Smooth muscle cell (in vitro differentiated cells): ENCODE measurements at regions not wholly inside any gene's neighbourhood (a gene's known extent, or its start where the extent isn't known, plus 50 kb on each side); places are given as distances from the start of the nearest gene placed in this dataset.

Experiments used
- DNase-seq: peaks from one replicate; lab custom pipeline; 2025; ENCODE audit not compliant: unreplicated experiment; lab: John Stamatoyannopoulos, UW
- H2AFZ ChIP-seq: fragments of 200-600 bp; sonication (generic); 2 replicates; pipeline ENCODE4 v1.6.0; 2016; ENCODE audit warnings: antibody characterized with exemption, low read depth, mild to moderate bottlenecking
- H3F3A ChIP-seq: fragments of 200-600 bp; sonication (generic); 2 replicates; pipeline ENCODE4 v1.6.0; 2017; ENCODE audit warnings: antibody characterized with exemption, low read depth
- H3K27ac ChIP-seq: fragments of 200-600 bp; sonication (generic); 2 replicates; pipeline ENCODE4 v1.5.1; 2016; ENCODE audit warnings: low read depth, mild to moderate bottlenecking
- H3K27me3 ChIP-seq: fragments of 200-600 bp; sonication (generic); 2 replicates; pipeline ENCODE4 v1.6.1; 2016; ENCODE audit warnings: low read depth, mild to moderate bottlenecking
- H3K36me3 ChIP-seq: fragments of 200-600 bp; sonication (generic); 2 replicates; pipeline ENCODE4 v1.5.1; 2016; ENCODE audit warnings: low read depth
- H3K4me1 ChIP-seq: fragments of 200-600 bp; sonication (generic); 2 replicates; pipeline ENCODE4 v1.5.1; 2016; ENCODE audit warnings: low read depth
- H3K4me2 ChIP-seq: fragments of 200-600 bp; sonication (generic); 2 replicates; pipeline ENCODE4 v1.6.0; 2016; ENCODE audit warnings: mild to moderate bottlenecking
- H3K4me3 ChIP-seq: fragments of 200-600 bp; sonication (generic); 2 replicates; pipeline ENCODE4 v1.5.1; 2016; ENCODE audit warnings: mild to moderate bottlenecking
- H3K79me2 ChIP-seq: fragments of 200-600 bp; sonication (generic); 2 replicates; pipeline ENCODE4 v1.6.0; 2016; ENCODE audit warnings: low read depth, mild to moderate bottlenecking
- H3K9ac ChIP-seq: fragments of 200-600 bp; sonication (generic); 2 replicates; pipeline ENCODE4 v1.6.0; 2016; ENCODE audit warnings: low read depth
- H3K9me3 ChIP-seq: fragments of 200-600 bp; sonication (generic); replicated peaks from 2 replicates; pipeline ENCODE4 v1.5.1; 2016; ENCODE audit warnings: low read depth
- H4K20me1 ChIP-seq: fragments of 200-600 bp; sonication (generic); 2 replicates; pipeline ENCODE4 v1.6.0; 2016; ENCODE audit warnings: low read depth
- WGBS: methylation state at CpG from one replicate; pipeline ENCODE4 v1.1.7; 2016; ENCODE audit warnings: low lambda C conversion rate; 5-methylcytosine and 5-hydroxymethylcytosine counted together
- TF ChIP-seq, protein P1 (sequence below): fragments of 200-600 bp; sonication (generic); IDR thresholded peaks from 2 replicates; pipeline ENCODE4 v1.5.1; 2017; ENCODE audit warnings: borderline replicate concordance, mild to moderate bottlenecking, antibody characterized with exemption; ENCODE audit not compliant: insufficient read depth, poor library complexity, severe bottlenecking

DNA sequence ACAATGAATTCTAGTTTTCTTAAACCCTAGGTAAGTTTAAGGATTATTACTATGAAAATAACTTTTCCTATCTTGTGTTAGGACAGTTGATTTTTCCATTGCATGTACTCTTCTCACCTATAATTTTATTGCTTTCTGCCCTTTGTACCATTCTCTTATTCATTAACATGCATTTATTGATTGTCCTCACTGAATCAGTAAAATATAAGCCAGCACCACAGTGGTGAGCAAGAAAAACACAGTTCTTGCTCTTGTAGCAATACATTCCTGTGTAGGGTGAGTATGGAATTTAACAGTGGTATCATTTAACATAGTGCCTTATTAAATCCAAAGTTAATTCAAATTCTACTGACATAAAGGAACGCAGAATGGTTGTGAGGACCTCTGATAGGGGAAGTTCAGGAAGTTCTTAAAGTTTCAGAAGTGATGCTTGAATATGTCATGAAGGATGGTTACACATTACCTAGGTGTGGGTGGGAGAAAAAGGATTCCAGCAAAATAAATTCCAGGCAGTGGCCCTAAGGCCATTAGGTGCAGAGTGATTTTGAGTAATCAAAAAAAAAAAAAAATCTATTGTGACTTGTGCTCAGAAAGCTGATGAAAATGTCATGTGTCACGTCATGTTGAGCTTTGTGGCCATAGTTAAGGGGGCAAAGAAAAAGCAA is 104.7 kb upstream of the DSEL start:
- Histone ChIP-seq H3K4me1 (no peaks in the 10 kb centered on the region), H3K9ac (no peak overlapping the region), H3K27me3 (no peaks in the 10 kb centered on the region), H3K79me2 (no peaks in the 10 kb centered on the region), H2AFZ (peak overlapping the region; percentile 1), H3K36me3 (no peaks in the 10 kb centered on the region), H3F3A (no peaks in the 10 kb centered on the region), H3K9me3 (no peaks in the 10 kb centered on the region), H3K27ac (no peak overlapping the region), H3K4me3 (no peak overlapping the region), H3K4me2 (no peak overlapping the region), H4K20me1 (no peaks in the 10 kb centered on the region)
- no peak for DNase-seq
- TF ChIP-seq, protein P1, sequence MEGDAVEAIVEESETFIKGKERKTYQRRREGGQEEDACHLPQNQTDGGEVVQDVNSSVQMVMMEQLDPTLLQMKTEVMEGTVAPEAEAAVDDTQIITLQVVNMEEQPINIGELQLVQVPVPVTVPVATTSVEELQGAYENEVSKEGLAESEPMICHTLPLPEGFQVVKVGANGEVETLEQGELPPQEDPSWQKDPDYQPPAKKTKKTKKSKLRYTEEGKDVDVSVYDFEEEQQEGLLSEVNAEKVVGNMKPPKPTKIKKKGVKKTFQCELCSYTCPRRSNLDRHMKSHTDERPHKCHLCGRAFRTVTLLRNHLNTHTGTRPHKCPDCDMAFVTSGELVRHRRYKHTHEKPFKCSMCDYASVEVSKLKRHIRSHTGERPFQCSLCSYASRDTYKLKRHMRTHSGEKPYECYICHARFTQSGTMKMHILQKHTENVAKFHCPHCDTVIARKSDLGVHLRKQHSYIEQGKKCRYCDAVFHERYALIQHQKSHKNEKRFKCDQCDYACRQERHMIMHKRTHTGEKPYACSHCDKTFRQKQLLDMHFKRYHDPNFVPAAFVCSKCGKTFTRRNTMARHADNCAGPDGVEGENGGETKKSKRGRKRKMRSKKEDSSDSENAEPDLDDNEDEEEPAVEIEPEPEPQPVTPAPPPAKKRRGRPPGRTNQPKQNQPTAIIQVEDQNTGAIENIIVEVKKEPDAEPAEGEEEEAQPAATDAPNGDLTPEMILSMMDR = no peak
- WGBS = 97% methylated on average over 2 of the region's 2 CpGs

DNA sequence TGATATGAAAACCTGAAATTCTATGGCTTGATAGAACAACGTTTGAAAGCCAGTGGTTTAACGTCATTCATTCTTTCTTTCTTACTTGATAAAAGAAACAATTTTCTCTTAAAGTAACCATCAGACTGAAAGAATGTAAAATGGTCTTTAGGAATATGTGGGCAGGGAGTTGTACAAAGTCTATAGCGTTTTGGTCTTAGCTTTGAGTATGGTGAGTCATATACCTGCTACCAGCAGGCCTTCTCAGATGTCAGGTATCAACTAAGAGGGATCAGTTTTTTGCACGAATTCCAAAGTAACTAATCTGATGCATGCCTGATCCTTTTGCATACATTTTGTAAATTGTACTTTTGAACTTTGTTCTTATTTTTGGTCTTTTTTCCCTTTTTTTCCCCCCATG is 101.5 kb upstream of the DSEL start:
- H3K27me3 ChIP-seq = no peaks in the 10 kb centered on the region
- no peaks in the 10 kb centered on the region for H3F3A ChIP-seq
- H3K4me1 ChIP-seq = no peaks in the 10 kb centered on the region
- H3K9me3 ChIP-seq = no peaks in the 10 kb centered on the region
- no peaks in the 10 kb centered on the region for H3K36me3 ChIP-seq
- H3K79me2 ChIP-seq = no peaks in the 10 kb centered on the region
- H2AFZ ChIP-seq = no peak overlapping the region
- H4K20me1 ChIP-seq = no peaks in the 10 kb centered on the region
- no peak for DNase-seq
- no peak overlapping the region for H3K4me2 ChIP-seq
- no peak overlapping the region for H3K9ac ChIP-seq
- 68% methylated on average over 4 of the region's 4 CpGs for WGBS
- no peak overlapping the region for H3K4me3 ChIP-seq
- H3K27ac ChIP-seq = no peak overlapping the region
- TF ChIP-seq, protein P1 = no peak

DNA sequence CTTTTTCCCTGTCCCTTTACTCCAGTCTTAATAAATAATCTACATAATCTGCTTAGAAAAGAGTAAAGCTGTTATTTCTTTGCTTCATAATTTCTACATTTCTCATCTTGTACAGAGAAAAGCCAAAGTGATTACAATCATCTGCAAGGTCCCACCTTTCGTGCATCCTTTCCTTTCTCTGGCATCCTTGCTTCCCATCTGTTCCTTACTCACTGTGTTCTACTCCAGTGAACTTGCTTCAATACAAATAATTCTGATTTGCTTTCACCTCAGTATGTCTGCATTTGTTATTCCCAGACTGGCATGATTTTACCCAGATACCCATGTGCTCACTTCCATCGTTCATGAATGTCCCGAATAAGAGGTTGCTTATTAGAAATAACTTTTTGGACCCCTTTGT is 99.4 kb upstream of the DSEL start:
- H3K4me2 ChIP-seq = no peak overlapping the region
- H3K4me3 ChIP-seq = no peak overlapping the region
- no peaks in the 10 kb centered on the region for H3K36me3 ChIP-seq
- H3K27ac ChIP-seq = no peak overlapping the region
- no peaks in the 10 kb centered on the region for H3K27me3 ChIP-seq
- WGBS = 95% methylated on average over 3 of the region's 3 CpGs
- H3K9ac ChIP-seq = no peak overlapping the region
- TF ChIP-seq, protein P1 = no peak
- no peaks in the 10 kb centered on the region for H3K79me2 ChIP-seq
- H3K4me1 ChIP-seq = no peaks in the 10 kb centered on the region
- DNase-seq = no peak
- H3K9me3 ChIP-seq = no peaks in the 10 kb centered on the region
- H2AFZ ChIP-seq = no peak overlapping the region
- H3F3A ChIP-seq = no peaks in the 10 kb centered on the region
- no peaks in the 10 kb centered on the region for H4K20me1 ChIP-seq

DNA sequence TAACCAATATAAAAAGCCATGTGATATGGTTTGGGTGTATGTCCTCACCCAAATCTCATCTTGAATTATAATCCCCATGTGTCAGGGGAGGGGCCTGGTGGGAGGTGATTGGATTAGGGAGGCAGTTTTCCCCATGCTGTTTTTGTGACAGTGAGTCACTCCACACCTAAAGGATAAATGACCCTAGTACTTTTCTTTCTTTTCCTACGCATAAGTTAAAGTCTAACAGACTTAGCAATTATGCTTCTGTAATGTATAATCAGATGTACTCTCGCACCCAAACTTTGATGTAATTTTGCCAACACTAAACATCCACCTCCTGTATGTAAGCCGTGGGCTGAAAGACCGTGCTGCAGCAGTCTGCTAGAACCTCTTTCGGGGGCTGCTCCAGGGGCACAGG is 97.2 kb upstream of the DSEL start:
- Histone ChIP-seq H3K36me3 (no peaks in the 10 kb centered on the region), H3K79me2 (no peaks in the 10 kb centered on the region), H2AFZ (no peak overlapping the region), H4K20me1 (no peaks in the 10 kb centered on the region), H3K4me3 (no peak overlapping the region), H3K27me3 (no peaks in the 10 kb centered on the region), H3K9ac (no peak overlapping the region), H3K4me2 (no peak overlapping the region), H3K4me1 (no peaks in the 10 kb centered on the region), H3F3A (no peaks in the 10 kb centered on the region), H3K9me3 (no peaks in the 10 kb centered on the region), H3K27ac (no peak overlapping the region)
- TF ChIP-seq, protein P1 = no peak
- no peak for DNase-seq
- WGBS = 86% methylated on average over 5 of the region's 5 CpGs
